ENCODE measurements at regions not wholly inside any gene's neighbourhood (a gene's known extent, or its start where the extent isn't known, plus 50 kb on each side); places are given as distances from the start of the nearest gene placed in this dataset.

DNA sequence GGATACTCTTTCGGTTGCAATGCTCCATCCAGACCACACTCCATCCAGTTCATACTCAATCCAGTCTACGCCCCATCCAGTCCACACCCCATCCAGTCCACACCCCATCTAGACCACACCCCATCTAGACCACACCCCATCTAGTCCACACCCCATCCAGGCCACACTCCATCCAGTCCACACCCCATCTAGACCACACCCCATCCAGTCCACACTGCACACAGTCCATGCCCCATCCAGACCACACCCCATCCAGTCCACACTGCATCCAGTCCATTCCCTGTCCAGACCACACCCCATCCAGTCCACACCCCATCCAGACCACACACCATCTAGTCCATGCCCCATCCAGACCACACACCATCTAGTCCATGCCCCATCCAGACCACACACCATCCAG lies 116.0 kb upstream of the RTL1 start:
- no peak overlapping the region for H3K4me3 ChIP-seq
- H3K4me3 Mint-ChIP-seq = no peak overlapping the region
- no peak overlapping the region for H2AFZ ChIP-seq
- no peak overlapping the region for H3K4me2 ChIP-seq
- DNase-seq (ENCODE audit: low spot score) = no peak
- H3K4me1 ChIP-seq (ENCODE audit: insufficient read depth) = 0 out of 2 replicates have a peak, but pooled peaks cover 8% of the 10 kb centered on the region
- TF ChIP-seq, protein P1, sequence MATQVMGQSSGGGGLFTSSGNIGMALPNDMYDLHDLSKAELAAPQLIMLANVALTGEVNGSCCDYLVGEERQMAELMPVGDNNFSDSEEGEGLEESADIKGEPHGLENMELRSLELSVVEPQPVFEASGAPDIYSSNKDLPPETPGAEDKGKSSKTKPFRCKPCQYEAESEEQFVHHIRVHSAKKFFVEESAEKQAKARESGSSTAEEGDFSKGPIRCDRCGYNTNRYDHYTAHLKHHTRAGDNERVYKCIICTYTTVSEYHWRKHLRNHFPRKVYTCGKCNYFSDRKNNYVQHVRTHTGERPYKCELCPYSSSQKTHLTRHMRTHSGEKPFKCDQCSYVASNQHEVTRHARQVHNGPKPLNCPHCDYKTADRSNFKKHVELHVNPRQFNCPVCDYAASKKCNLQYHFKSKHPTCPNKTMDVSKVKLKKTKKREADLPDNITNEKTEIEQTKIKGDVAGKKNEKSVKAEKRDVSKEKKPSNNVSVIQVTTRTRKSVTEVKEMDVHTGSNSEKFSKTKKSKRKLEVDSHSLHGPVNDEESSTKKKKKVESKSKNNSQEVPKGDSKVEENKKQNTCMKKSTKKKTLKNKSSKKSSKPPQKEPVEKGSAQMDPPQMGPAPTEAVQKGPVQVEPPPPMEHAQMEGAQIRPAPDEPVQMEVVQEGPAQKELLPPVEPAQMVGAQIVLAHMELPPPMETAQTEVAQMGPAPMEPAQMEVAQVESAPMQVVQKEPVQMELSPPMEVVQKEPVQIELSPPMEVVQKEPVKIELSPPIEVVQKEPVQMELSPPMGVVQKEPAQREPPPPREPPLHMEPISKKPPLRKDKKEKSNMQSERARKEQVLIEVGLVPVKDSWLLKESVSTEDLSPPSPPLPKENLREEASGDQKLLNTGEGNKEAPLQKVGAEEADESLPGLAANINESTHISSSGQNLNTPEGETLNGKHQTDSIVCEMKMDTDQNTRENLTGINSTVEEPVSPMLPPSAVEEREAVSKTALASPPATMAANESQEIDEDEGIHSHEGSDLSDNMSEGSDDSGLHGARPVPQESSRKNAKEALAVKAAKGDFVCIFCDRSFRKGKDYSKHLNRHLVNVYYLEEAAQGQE (IDR thresholded peaks at IDR 0.05; ENCODE audit: unreplicated experiment) = no peak
- TF ChIP-seq NANOG (IDR thresholded peaks at IDR 0.05; ENCODE audit: borderline replicate concordance) = no peak
- no peaks in the 10 kb centered on the region for H3K36me3 ChIP-seq (ENCODE audit: insufficient read depth)
- no peak overlapping the region for H3K27ac ChIP-seq (ENCODE audit: low read depth)
- no peak for ATAC-seq
- H3K27me3 ChIP-seq (ENCODE audit: insufficient read depth) = no peaks in the 10 kb centered on the region
- no peaks in the 10 kb centered on the region for H3K9me2 ChIP-seq (ENCODE audit: insufficient read depth)
- H3K9me3 Mint-ChIP-seq = peaks cover 46% of the 10 kb centered on the region
- H3K27ac Mint-ChIP-seq = no peak overlapping the region
- no peaks in the 10 kb centered on the region for H4K20me1 ChIP-seq (replicated peaks; ENCODE audit: insufficient read depth)
- no peaks in the 10 kb centered on the region for H3K79me2 ChIP-seq (replicated peaks; ENCODE audit: insufficient read depth)
- no peaks in the 10 kb centered on the region for H3F3A ChIP-seq (replicated peaks; ENCODE audit: low read depth)
- peaks cover 11% of the 10 kb centered on the region for H3K4me1 Mint-ChIP-seq
- peaks cover 4% of the 10 kb centered on the region; the same call in 2 of the 3 replicates for H3K36me3 Mint-ChIP-seq (ENCODE audit: low read depth)
- peaks cover 7% of the 10 kb centered on the region for H3K27me3 Mint-ChIP-seq (ENCODE audit: insufficient read depth, low read depth, poor library complexity)

DNA sequence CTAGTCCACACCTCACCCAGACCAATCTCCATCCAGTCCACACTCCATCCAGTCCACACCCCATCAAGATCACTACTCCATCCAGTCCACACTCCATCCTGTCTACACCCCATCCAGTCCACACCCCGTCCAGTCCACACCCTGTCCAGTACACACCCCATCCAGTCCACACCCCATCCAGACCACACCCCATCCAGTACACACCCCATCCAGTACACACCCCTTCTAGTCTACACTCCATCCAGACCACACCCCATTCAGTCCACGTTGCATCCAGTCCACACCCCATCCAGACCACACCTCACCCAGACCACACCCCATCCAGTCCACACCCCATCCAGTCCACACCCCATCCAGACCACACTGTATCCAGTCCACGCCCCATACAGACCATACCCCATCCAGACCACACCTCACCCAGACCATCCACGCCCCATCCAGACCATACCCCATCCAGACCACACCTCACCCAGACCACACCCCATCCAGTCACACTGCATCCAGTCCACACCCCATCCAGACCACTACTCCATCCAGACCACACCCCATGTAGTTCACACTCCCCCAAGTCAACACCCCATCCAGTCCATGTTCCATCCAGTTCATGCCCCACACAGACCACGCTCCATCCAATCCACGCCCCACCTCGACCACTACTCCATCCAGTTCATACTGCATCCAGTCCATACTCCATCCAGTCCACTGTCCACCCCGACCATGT lies 116.6 kb upstream of the RTL1 start:
- 0 out of 2 replicates have a peak, but pooled peaks cover 8% of the 10 kb centered on the region for H3K4me1 ChIP-seq (ENCODE audit: insufficient read depth)
- TF ChIP-seq STAT1 (IDR thresholded peaks at IDR 0.05; ENCODE audit: unreplicated experiment) (no peak), EZH2phosphoT487 (IDR thresholded peaks at IDR 0.05; ENCODE audit: unreplicated experiment) (no peak), ZNF114 (CRISPR knock-in tag; IDR thresholded peaks at IDR 0.05) (no peak), JUNB (IDR thresholded peaks at IDR 0.05; ENCODE audit: unreplicated experiment) (no peak), CREB1 (CRISPR knock-in tag; IDR thresholded peaks at IDR 0.05; ENCODE audit: low read depth) (no peak), POLR2AphosphoS5 (IDR thresholded peaks at IDR 0.05; ENCODE audit: low read depth) (no peak), EZH2 (IDR thresholded peaks at IDR 0.05; ENCODE audit: low read depth, unreplicated experiment) (no peak), ZNF331 (CRISPR knock-in tag; IDR thresholded peaks at IDR 0.05; ENCODE audit: low read depth) (no peak)
- TF ChIP-seq, protein P2, sequence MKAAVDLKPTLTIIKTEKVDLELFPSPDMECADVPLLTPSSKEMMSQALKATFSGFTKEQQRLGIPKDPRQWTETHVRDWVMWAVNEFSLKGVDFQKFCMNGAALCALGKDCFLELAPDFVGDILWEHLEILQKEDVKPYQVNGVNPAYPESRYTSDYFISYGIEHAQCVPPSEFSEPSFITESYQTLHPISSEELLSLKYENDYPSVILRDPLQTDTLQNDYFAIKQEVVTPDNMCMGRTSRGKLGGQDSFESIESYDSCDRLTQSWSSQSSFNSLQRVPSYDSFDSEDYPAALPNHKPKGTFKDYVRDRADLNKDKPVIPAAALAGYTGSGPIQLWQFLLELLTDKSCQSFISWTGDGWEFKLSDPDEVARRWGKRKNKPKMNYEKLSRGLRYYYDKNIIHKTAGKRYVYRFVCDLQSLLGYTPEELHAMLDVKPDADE (IDR thresholded peaks at IDR 0.05) = no peak
- TF ChIP-seq, protein P3, sequence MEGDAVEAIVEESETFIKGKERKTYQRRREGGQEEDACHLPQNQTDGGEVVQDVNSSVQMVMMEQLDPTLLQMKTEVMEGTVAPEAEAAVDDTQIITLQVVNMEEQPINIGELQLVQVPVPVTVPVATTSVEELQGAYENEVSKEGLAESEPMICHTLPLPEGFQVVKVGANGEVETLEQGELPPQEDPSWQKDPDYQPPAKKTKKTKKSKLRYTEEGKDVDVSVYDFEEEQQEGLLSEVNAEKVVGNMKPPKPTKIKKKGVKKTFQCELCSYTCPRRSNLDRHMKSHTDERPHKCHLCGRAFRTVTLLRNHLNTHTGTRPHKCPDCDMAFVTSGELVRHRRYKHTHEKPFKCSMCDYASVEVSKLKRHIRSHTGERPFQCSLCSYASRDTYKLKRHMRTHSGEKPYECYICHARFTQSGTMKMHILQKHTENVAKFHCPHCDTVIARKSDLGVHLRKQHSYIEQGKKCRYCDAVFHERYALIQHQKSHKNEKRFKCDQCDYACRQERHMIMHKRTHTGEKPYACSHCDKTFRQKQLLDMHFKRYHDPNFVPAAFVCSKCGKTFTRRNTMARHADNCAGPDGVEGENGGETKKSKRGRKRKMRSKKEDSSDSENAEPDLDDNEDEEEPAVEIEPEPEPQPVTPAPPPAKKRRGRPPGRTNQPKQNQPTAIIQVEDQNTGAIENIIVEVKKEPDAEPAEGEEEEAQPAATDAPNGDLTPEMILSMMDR (conservative IDR thresholded peaks at IDR 0.05; ENCODE audit: low read depth in 2 of 2) = no peak

More for the DNA sequence above, 116.6 kb upstream of the RTL1 start:
- peaks cover 4% of the 10 kb centered on the region; the same call in 2 of the 3 replicates for H3K36me3 Mint-ChIP-seq (ENCODE audit: low read depth)
- no peaks in the 10 kb centered on the region for H3K9me2 ChIP-seq (ENCODE audit: insufficient read depth)
- no peaks in the 10 kb centered on the region for H4K20me1 ChIP-seq (replicated peaks; ENCODE audit: insufficient read depth)
- H3K4me2 ChIP-seq = no peak overlapping the region
- H3K36me3 ChIP-seq (ENCODE audit: insufficient read depth) = no peaks in the 10 kb centered on the region
- ATAC-seq (no peak), DNase-seq (ENCODE audit: low spot score) (no peak)
- peaks cover 49% of the 10 kb centered on the region for H3K9me3 Mint-ChIP-seq
- no peak overlapping the region for H2AFZ ChIP-seq
- H3K4me3 ChIP-seq = no peak overlapping the region
- H3K27ac Mint-ChIP-seq = no peak overlapping the region
- H3K4me3 Mint-ChIP-seq = no peak overlapping the region
- H3F3A ChIP-seq (replicated peaks; ENCODE audit: low read depth) = no peaks in the 10 kb centered on the region
- H3K27me3 ChIP-seq (ENCODE audit: insufficient read depth) = no peaks in the 10 kb centered on the region
- no peaks in the 10 kb centered on the region for H3K79me2 ChIP-seq (replicated peaks; ENCODE audit: insufficient read depth)
- H3K4me1 Mint-ChIP-seq = peaks cover 11% of the 10 kb centered on the region
- H3K27ac ChIP-seq (ENCODE audit: low read depth) = no peak overlapping the region
- H3K27me3 Mint-ChIP-seq (ENCODE audit: insufficient read depth, low read depth, poor library complexity) = peaks cover 7% of the 10 kb centered on the region
